ENCODE measurements at regions not wholly inside any gene's neighbourhood (a gene's known extent, or its start where the extent isn't known, plus 50 kb on each side); places are given as distances from the start of the nearest gene placed in this dataset. TPM values are rescaled to one million over a fixed set of nuclear protein-coding genes. Genes with fewer than 3 reads are reported as not detected.
A peak's percentile ranks its signal among the peaks of the same experiment; 100 is the strongest.

- DNase-seq (ENCODE audit: low spot score in 2 of 2): no peak
- FAIRE-seq: no peak
Measured at GRCh38 chr4:151599863-151600262, 160.9 kb downstream of the GATB start.

- no peak for DNase-seq (ENCODE audit: low spot score in 2 of 2)
- no peak for FAIRE-seq
Measured at GRCh38 chr4:151600432-151600831, 160.4 kb downstream of the GATB start.

GRCh38 chr4:151603377-151603776, 157.4 kb downstream of the GATB start:
- DNase-seq (ENCODE audit: low spot score in 2 of 2) (no peak), FAIRE-seq (no peak)

GRCh38 chr4:151604238-151604637, 156.6 kb downstream of the GATB start:
- no peak for DNase-seq (ENCODE audit: low spot score in 2 of 2)
- FAIRE-seq: no peak

GRCh38 chr4:151605215-151605614, 155.6 kb downstream of the GATB start:
- DNase-seq (ENCODE audit: low spot score in 2 of 2): peak in 1 of 2 donors; percentile 2

GRCh38 chr4:151606061-151606460, 154.7 kb downstream of the GATB start:
- FAIRE-seq (no peak), DNase-seq (ENCODE audit: low spot score in 2 of 2) (no peak)

More at GRCh38 chr4:151605215-151605614, 155.6 kb downstream of the GATB start:
- FAIRE-seq: no peak

GRCh38 chr4:151610229-151610628, 150.6 kb downstream of the GATB start:
- FAIRE-seq: no peak
- no peak for DNase-seq (ENCODE audit: low spot score in 2 of 2)

- DNase-seq (ENCODE audit: low spot score in 2 of 2) (no peak), FAIRE-seq (no peak)
Measured at GRCh38 chr4:151611960-151612359, 148.8 kb downstream of the GATB start.

- DNase-seq (ENCODE audit: low spot score in 2 of 2) (no peak), FAIRE-seq (no peak)
Measured at GRCh38 chr4:151613290-151613689, 147.5 kb downstream of the GATB start.

- DNase-seq (ENCODE audit: low spot score in 2 of 2) (no peak), FAIRE-seq (no peak)
Measured at GRCh38 chr4:151614561-151614960, 146.2 kb downstream of the GATB start.

- no peak for FAIRE-seq
- no peak for DNase-seq (ENCODE audit: low spot score in 2 of 2)
Measured at GRCh38 chr4:151618858-151619257, 141.9 kb downstream of the GATB start.

- no peak for FAIRE-seq
Measured at GRCh38 chr4:151620066-151620465, 140.7 kb downstream of the GATB start.

More at GRCh38 chr4:151620066-151620465, 140.7 kb downstream of the GATB start:
- DNase-seq (ENCODE audit: low spot score in 2 of 2): no peak

Small RNAs in the stretch of these regions (small RNA-seq; reads per million reads assigned to genes)
- gene RN7SKP35: not detected
